SK-N-SH treated with all-trans-retinoic acid at 6 μM for 48 hours (cell line): ENCODE measurements at regions not wholly inside any gene's neighbourhood (a gene's known extent, or its start where the extent isn't known, plus 50 kb on each side); places are given as distances from the start of the nearest gene placed in this dataset.

Source experiments
- ATAC-seq: fragments of 200-7000 bp; cut with Tn5 transposase; 3 replicates; pipeline ENCODE4 v1.9.1; 2020; ENCODE audit warnings: mild to moderate bottlenecking, moderate library complexity
- BACH2 ChIP-seq: fragments of 250-450 bp; sonication (Bioruptor Pico); IDR thresholded peaks from 2 replicates; pipeline ENCODE4 v1.9.0; 2021; ENCODE audit warnings: mild to moderate bottlenecking, borderline replicate concordance
- CSDC2 ChIP-seq: fragments of 250-450 bp; sonication (Bioruptor Pico); IDR thresholded peaks from 2 replicates; pipeline ENCODE4 v1.5.0; 2020; ENCODE audit warnings: mild to moderate bottlenecking, moderate library complexity
- ISL1 ChIP-seq: fragments of 250-450 bp; sonication (Bioruptor Pico); IDR thresholded peaks from 2 replicates; pipeline ENCODE4 v2.1.2; 2022; ENCODE audit warnings: mild to moderate bottlenecking, moderate library complexity
- TCF4 ChIP-seq: fragments of 250-450 bp; sonication (Bioruptor Pico); IDR thresholded peaks from 2 replicates; pipeline ENCODE4 v1.8.0; 2021; ENCODE audit warnings: mild to moderate bottlenecking, moderate library complexity, borderline replicate concordance
- TOX ChIP-seq: fragments of 250-450 bp; sonication (Bioruptor Pico); IDR thresholded peaks from 2 replicates; pipeline ENCODE4 v1.8.0; 2021; ENCODE audit warnings: mild to moderate bottlenecking, moderate library complexity, borderline replicate concordance
- TSHZ2 ChIP-seq: fragments of 250-450 bp; sonication (Bioruptor Pico); IDR thresholded peaks from 2 replicates; pipeline ENCODE4 v1.5.0; 2020; ENCODE audit warnings: mild to moderate bottlenecking, moderate library complexity
- ZNF70 ChIP-seq: fragments of 450-650 bp; formaldehyde crosslinking; IDR thresholded peaks from 2 replicates; pipeline ENCODE4 v1.5.0; 2020; ENCODE audit warnings: mild to moderate bottlenecking, moderate library complexity
- ZNF8 ChIP-seq: fragments of 450-650 bp; formaldehyde crosslinking; IDR thresholded peaks from 2 replicates; pipeline ENCODE4 v1.5.0; 2020; ENCODE audit warnings: mild to moderate bottlenecking, moderate library complexity
- TF ChIP-seq, protein P1 (sequence below): fragments of 250-450 bp; sonication (Bioruptor Pico); IDR thresholded peaks from 2 replicates; pipeline ENCODE4 v1.5.1; 2020; ENCODE audit warnings: low read depth, mild to moderate bottlenecking, moderate library complexity

GRCh38 chr2:180058993-180059392, 51.9 kb upstream of the CWC22 start (continued):
- TF ChIP-seq TSHZ2 (CRISPR knock-in tag), result no peak

GRCh38 chr2:180057706-180058412, 50.8 kb upstream of the CWC22 start:
- TF ChIP-seq ZNF70 (CRISPR knock-in tag), result no peak
- TF ChIP-seq BACH2 (CRISPR knock-in tag), result no peak
- no peak for TF ChIP-seq ZNF8 (CRISPR knock-in tag)
- TF ChIP-seq, protein P1, sequence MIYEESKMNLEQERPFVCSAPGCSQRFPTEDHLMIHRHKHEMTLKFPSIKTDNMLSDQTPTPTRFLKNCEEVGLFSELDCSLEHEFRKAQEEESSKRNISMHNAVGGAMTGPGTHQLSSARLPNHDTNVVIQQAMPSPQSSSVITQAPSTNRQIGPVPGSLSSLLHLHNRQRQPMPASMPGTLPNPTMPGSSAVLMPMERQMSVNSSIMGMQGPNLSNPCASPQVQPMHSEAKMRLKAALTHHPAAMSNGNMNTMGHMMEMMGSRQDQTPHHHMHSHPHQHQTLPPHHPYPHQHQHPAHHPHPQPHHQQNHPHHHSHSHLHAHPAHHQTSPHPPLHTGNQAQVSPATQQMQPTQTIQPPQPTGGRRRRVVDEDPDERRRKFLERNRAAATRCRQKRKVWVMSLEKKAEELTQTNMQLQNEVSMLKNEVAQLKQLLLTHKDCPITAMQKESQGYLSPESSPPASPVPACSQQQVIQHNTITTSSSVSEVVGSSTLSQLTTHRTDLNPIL (CRISPR knock-in tag), result no peak
- TF ChIP-seq TSHZ2 (CRISPR knock-in tag), result no peak
- no peak for TF ChIP-seq ISL1 (CRISPR knock-in tag)
- no peak for TF ChIP-seq TCF4
- TF ChIP-seq TOX (CRISPR knock-in tag), result no peak
- no peak for TF ChIP-seq CSDC2 (CRISPR knock-in tag)
- ATAC-seq, result no peak
